ENCODE measurements at regions not wholly inside any gene's neighbourhood (a gene's known extent, or its start where the extent isn't known, plus 50 kb on each side); places are given as distances from the start of the nearest gene placed in this dataset.

GRCh38 chr21:19603011-19603593 is 1199.5 kb upstream of the TMPRSS15 start:
- Histone ChIP-seq H3K36me3 (ENCODE audit: insufficient read depth, low read length) (no peaks in the 10 kb centered on the region), H3K27ac (ENCODE audit: low read depth, low read length) (no peak overlapping the region), H3K4me3 (ENCODE audit: low read length) (no peak overlapping the region), H3K27me3 (ENCODE audit: insufficient read depth, low read length, poor library complexity, severe bottlenecking) (no peaks in the 10 kb centered on the region), H3K4me1 (ENCODE audit: insufficient read depth, low read length) (no peaks in the 10 kb centered on the region), H3K9me3 (ENCODE audit: low read length) (no peaks in the 10 kb centered on the region)
- H3K9me3 Mint-ChIP-seq: peaks cover 0 to 12% (median 3%) of the 10 kb centered on the region in 5 donors
- ChIA-PET POLR2A (no interaction called here), CTCF (no interaction called here)
- no peak for DNase-seq
- no peak overlapping the region for H3K27ac Mint-ChIP-seq
- H3K36me3 Mint-ChIP-seq: no peaks in the 10 kb centered on the region
- H3K4me3 Mint-ChIP-seq: no peak overlapping the region
- H3K4me1 Mint-ChIP-seq: no peaks in the 10 kb centered on the region
- H3K27me3 Mint-ChIP-seq: no peaks in the 10 kb centered on the region

DNA sequence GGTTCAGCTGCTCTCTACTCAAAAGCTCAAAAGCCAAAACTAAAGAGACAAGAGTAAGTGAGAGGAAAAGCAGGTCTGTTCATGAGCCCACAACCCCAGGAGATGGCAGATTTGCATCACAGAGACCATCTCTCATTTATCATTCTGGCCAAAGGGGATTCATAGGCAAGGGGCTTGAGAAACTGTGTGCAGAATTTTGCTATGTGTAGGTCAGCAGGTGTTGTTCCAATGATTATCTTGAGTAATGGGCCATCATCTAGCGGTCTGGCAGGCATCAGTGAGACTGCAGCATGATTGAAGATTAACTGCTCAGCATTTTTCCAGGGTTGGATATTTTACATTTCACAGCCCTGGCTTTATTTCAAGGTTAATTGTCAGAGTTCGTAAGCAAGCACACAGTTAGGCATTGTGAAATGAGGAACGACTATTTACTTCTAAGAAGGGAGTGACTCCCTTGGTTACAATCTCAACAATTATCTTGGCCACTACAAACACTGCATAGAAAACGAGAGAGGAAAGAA is 1204.6 kb upstream of the TMPRSS15 start:
- H3K27me3 Mint-ChIP-seq: peaks cover 0 to 1% of the 10 kb centered on the region in 2 donors
- no peaks in the 10 kb centered on the region for H3K4me1 Mint-ChIP-seq
- Histone ChIP-seq H3K4me3 (ENCODE audit: low read length) (no peak overlapping the region), H3K27ac (ENCODE audit: low read depth, low read length) (no peak overlapping the region), H3K36me3 (ENCODE audit: insufficient read depth, low read length) (no peaks in the 10 kb centered on the region), H3K4me1 (ENCODE audit: insufficient read depth, low read length) (no peaks in the 10 kb centered on the region), H3K9me3 (ENCODE audit: low read length) (no peaks in the 10 kb centered on the region), H3K27me3 (ENCODE audit: insufficient read depth, low read length, poor library complexity, severe bottlenecking) (no peaks in the 10 kb centered on the region)
- H3K27ac Mint-ChIP-seq: no peak overlapping the region
- ChIA-PET CTCF (no interaction called here), POLR2A (no interaction called here)
- no peak for DNase-seq
- peaks cover 0 to 24% (median 5%) of the 10 kb centered on the region in 5 donors for H3K9me3 Mint-ChIP-seq
- no peak overlapping the region for H3K4me3 Mint-ChIP-seq
- no peaks in the 10 kb centered on the region for H3K36me3 Mint-ChIP-seq

DNA sequence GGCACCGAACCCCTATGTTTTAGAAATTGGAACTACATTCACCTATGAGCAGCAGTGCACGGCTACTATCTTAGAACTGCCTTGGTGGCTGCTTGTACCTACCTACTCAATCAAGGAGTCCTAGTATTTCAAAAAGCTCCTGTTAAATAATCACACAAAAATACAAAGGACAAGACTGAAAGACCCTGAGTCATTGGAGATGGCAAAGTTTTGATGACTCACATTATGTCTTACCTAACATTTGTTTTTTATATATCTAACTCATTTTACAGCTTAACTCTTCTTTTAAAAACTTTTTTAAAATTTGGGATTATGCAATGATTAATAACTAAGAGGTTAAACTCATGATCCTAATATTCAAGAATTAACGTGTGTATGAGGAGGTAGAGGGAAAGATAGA is 1206.0 kb upstream of the TMPRSS15 start:
- Histone ChIP-seq H3K36me3 (ENCODE audit: insufficient read depth, low read length) (no peaks in the 10 kb centered on the region), H3K4me1 (ENCODE audit: insufficient read depth, low read length) (no peaks in the 10 kb centered on the region), H3K4me3 (ENCODE audit: low read length) (no peak overlapping the region), H3K9me3 (ENCODE audit: low read length) (no peaks in the 10 kb centered on the region), H3K27me3 (ENCODE audit: insufficient read depth, low read length, poor library complexity, severe bottlenecking) (no peaks in the 10 kb centered on the region), H3K27ac (ENCODE audit: low read depth, low read length) (no peak overlapping the region)
- DNase-seq: no peak
- CTCF ChIA-PET: no interaction called here
- Mint-ChIP-seq H3K4me1 (no peaks in the 10 kb centered on the region), H3K36me3 (no peaks in the 10 kb centered on the region), H3K9me3 (peaks cover 2 to 33% (median 8%) of the 10 kb centered on the region in 5 donors), H3K4me3 (no peak overlapping the region), H3K27ac (no peak overlapping the region), H3K27me3 (peaks cover 0 to 1% of the 10 kb centered on the region in 2 donors)
- POLR2A ChIA-PET: no interaction called here

DNA sequence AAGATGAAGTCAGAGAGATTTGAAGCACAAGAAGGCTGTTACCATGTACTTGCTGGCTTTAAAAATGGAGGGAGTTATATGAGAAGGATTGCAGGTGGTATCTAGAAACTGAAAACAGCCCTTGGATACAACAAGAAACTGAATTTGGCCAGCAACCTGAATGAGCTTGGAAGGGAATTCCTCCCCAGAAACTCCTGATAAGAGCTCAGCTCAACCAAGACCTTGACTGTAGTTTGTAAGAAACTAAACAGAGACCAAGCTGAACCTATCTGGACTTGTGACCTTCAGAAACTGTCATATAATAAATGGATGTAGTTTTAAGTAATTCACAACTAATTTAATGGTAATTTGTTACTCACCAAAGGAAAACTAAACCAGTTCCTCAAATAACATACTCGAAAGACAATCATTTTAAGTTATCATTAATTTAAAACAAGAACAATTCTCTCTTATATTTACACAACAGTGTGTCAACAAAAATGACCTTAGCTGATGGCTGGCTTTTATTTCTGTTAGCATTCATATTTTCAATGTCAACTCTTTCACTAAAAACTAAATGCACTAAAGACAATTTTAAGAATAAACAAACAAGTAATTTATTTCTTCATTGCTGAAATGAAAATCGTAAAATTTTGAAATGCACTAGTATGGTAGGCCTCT is 1218.4 kb upstream of the TMPRSS15 start:
- ChIA-PET POLR2A (no interaction called here), CTCF (no interaction called here)
- Mint-ChIP-seq H3K27ac (no peak overlapping the region), H3K9me3 (peaks cover 3 to 45% (median 6%) of the 10 kb centered on the region in 5 donors), H3K4me1 (no peaks in the 10 kb centered on the region), H3K36me3 (no peaks in the 10 kb centered on the region), H3K4me3 (no peak overlapping the region), H3K27me3 (peaks cover 0 to 2% of the 10 kb centered on the region in 2 donors)
- Histone ChIP-seq H3K36me3 (ENCODE audit: insufficient read depth, low read length) (no peaks in the 10 kb centered on the region), H3K9me3 (ENCODE audit: low read length) (no peaks in the 10 kb centered on the region), H3K27ac (ENCODE audit: low read depth, low read length) (no peak overlapping the region), H3K4me1 (ENCODE audit: insufficient read depth, low read length) (no peaks in the 10 kb centered on the region), H3K4me3 (ENCODE audit: low read length) (no peak overlapping the region), H3K27me3 (ENCODE audit: insufficient read depth, low read length, poor library complexity, severe bottlenecking) (no peaks in the 10 kb centered on the region)
- no peak for DNase-seq

DNA sequence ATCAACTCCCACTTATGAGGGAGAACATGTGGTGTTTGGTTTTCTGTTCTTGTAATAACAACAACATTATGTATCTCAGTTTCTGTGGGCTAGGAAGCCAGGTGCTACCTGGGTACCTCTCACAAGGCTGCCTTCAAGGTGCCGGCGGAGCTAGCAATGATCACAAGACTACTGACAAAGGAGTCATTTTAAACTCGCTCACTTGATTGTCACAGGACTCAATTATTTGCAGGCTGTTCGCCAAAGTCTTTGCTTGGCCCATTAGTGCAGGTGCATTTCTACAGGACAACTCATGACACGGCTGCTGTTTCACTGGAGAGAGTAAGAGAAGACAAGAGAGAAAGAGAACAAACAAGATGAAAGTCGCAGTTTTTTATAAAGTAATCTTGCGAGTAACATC is 1237.4 kb upstream of the TMPRSS15 start:
- H3K27me3 ChIP-seq (ENCODE audit: insufficient read depth, low read length, poor library complexity, severe bottlenecking): no peaks in the 10 kb centered on the region
- H3K27ac ChIP-seq (ENCODE audit: low read depth, low read length): no peak overlapping the region
- H3K36me3 Mint-ChIP-seq: no peaks in the 10 kb centered on the region
- no peaks in the 10 kb centered on the region for H3K4me1 Mint-ChIP-seq
- ChIA-PET CTCF (no interaction called here), POLR2A (no interaction called here)
- no peak for DNase-seq
- H3K9me3 ChIP-seq (ENCODE audit: low read length): no peaks in the 10 kb centered on the region
- no peak overlapping the region for H3K4me3 Mint-ChIP-seq
- H3K4me1 ChIP-seq (ENCODE audit: insufficient read depth, low read length): no peaks in the 10 kb centered on the region
- no peak overlapping the region for H3K4me3 ChIP-seq (ENCODE audit: low read length)
- H3K9me3 Mint-ChIP-seq: peaks cover 0 to 33% (median 4%) of the 10 kb centered on the region in 5 donors
- no peak overlapping the region for H3K27ac Mint-ChIP-seq
- H3K27me3 Mint-ChIP-seq: no peaks in the 10 kb centered on the region
- H3K36me3 ChIP-seq (ENCODE audit: insufficient read depth, low read length): no peaks in the 10 kb centered on the region

- H3K9me3 Mint-ChIP-seq: peaks cover 0 to 20% (median 5%) of the 10 kb centered on the region in 5 donors
- CTCF ChIA-PET: no interaction called here
- POLR2A ChIA-PET: no interaction called here
- Histone ChIP-seq H3K9me3 (ENCODE audit: low read length) (no peaks in the 10 kb centered on the region), H3K36me3 (ENCODE audit: insufficient read depth, low read length) (no peaks in the 10 kb centered on the region), H3K4me1 (ENCODE audit: insufficient read depth, low read length) (no peaks in the 10 kb centered on the region), H3K4me3 (ENCODE audit: low read length) (no peak overlapping the region), H3K27me3 (ENCODE audit: insufficient read depth, low read length, poor library complexity, severe bottlenecking) (no peaks in the 10 kb centered on the region), H3K27ac (ENCODE audit: low read depth, low read length) (no peak overlapping the region)
- no peaks in the 10 kb centered on the region for H3K4me1 Mint-ChIP-seq
- no peak for DNase-seq
- no peaks in the 10 kb centered on the region for H3K27me3 Mint-ChIP-seq
- no peak overlapping the region for H3K4me3 Mint-ChIP-seq
- no peaks in the 10 kb centered on the region for H3K36me3 Mint-ChIP-seq
- no peak overlapping the region for H3K27ac Mint-ChIP-seq
Measured at GRCh38 chr21:19648391-19648790, 1244.8 kb upstream of the TMPRSS15 start.

DNA sequence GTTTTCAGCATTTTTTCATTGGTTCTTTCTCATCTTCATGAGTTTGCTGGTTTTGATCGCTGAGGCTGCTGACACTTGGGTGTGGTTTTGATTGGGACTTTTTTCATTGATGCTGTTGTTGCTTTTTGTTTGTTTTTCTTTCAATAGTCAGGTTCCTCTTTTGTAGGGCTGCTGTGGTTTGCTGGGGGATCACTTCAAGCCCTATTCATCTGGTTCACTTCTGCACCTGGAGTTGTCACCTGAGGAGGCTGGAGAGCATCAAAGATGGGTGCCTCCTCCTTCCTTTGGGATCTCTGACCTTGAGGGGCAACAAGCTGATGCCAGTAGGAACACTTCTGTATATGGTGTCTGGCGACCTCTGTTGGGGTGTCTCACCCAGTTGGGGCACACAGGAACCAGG is 1279.9 kb upstream of the TMPRSS15 start:
- no peaks in the 10 kb centered on the region for H3K4me1 ChIP-seq (ENCODE audit: insufficient read depth, low read length)
- Mint-ChIP-seq H3K4me1 (no peaks in the 10 kb centered on the region), H3K27me3 (no peaks in the 10 kb centered on the region), H3K9me3 (peaks cover 9 to 38% (median 23%) of the 10 kb centered on the region in 5 donors), H3K27ac (no peak overlapping the region), H3K4me3 (no peak overlapping the region), H3K36me3 (peaks cover 0 to 4% (median 0%) of the 10 kb centered on the region in 3 donors)
- no peaks in the 10 kb centered on the region for H3K27me3 ChIP-seq (ENCODE audit: insufficient read depth, low read length, poor library complexity, severe bottlenecking)
- ChIA-PET CTCF (no interaction called here), POLR2A (no interaction called here)
- H3K27ac ChIP-seq (ENCODE audit: low read depth, low read length): no peak overlapping the region
- DNase-seq: no peak
- no peaks in the 10 kb centered on the region for H3K36me3 ChIP-seq (ENCODE audit: insufficient read depth, low read length)
- H3K4me3 ChIP-seq (ENCODE audit: low read length): no peak overlapping the region
- H3K9me3 ChIP-seq (ENCODE audit: low read length): no peaks in the 10 kb centered on the region

- H3K27ac Mint-ChIP-seq: no peak overlapping the region
- H3K4me1 Mint-ChIP-seq: no peaks in the 10 kb centered on the region
- no peaks in the 10 kb centered on the region for H3K4me1 ChIP-seq (ENCODE audit: insufficient read depth, low read length)
- H3K4me3 ChIP-seq (ENCODE audit: low read length): no peak overlapping the region
- ChIA-PET CTCF (no interaction called here), POLR2A (no interaction called here)
- no peak overlapping the region for H3K4me3 Mint-ChIP-seq
- no peak overlapping the region for H3K27ac ChIP-seq (ENCODE audit: low read depth, low read length)
- peaks cover 9 to 38% (median 23%) of the 10 kb centered on the region in 5 donors for H3K9me3 Mint-ChIP-seq
- H3K36me3 Mint-ChIP-seq: peaks cover 0 to 4% (median 0%) of the 10 kb centered on the region in 3 donors
- no peaks in the 10 kb centered on the region for H3K36me3 ChIP-seq (ENCODE audit: insufficient read depth, low read length)
- no peaks in the 10 kb centered on the region for H3K27me3 ChIP-seq (ENCODE audit: insufficient read depth, low read length, poor library complexity, severe bottlenecking)
- H3K27me3 Mint-ChIP-seq: no peaks in the 10 kb centered on the region
- no peak for DNase-seq
- no peaks in the 10 kb centered on the region for H3K9me3 ChIP-seq (ENCODE audit: low read length)
Measured at GRCh38 chr21:19684328-19684727, 1280.7 kb upstream of the TMPRSS15 start.
